HUES6 (cell line): ENCODE measurements at regions not wholly inside any gene's neighbourhood (a gene's known extent, or its start where the extent isn't known, plus 50 kb on each side); places are given as distances from the start of the nearest gene placed in this dataset.

Experiments used
- H3K27ac ChIP-seq: 2 replicates; pipeline ENCODE4 v1.7.0; 2013; ENCODE audit warnings: low read depth, mild to moderate bottlenecking, low read length, inconsistent platforms
- H3K27me3 ChIP-seq: 2 replicates; pipeline ENCODE4 v1.6.1; 2013; ENCODE audit warnings: low read length; ENCODE audit not compliant: control insufficient read depth, insufficient read depth
- H3K36me3 ChIP-seq: 2 replicates; pipeline ENCODE4 v1.6.1; 2013; ENCODE audit warnings: low read length; ENCODE audit not compliant: control insufficient read depth, insufficient read depth
- H3K4me1 ChIP-seq: 2 replicates; pipeline ENCODE4 v1.6.1; 2013; ENCODE audit warnings: low read length; ENCODE audit not compliant: control insufficient read depth, insufficient read depth
- H3K4me3 ChIP-seq: 2 replicates; pipeline ENCODE4 v1.5.1; 2013; ENCODE audit warnings: low read depth, low read length
- H3K9ac ChIP-seq: one replicate; pipeline ENCODE4 v1.6.1; 2013; ENCODE audit warnings: mild to moderate bottlenecking, low read length
- H3K9me3 ChIP-seq: 2 replicates; pipeline ENCODE4 v1.6.1; 2013; ENCODE audit warnings: low read depth, low read length; ENCODE audit not compliant: control insufficient read depth, insufficient read depth

DNA sequence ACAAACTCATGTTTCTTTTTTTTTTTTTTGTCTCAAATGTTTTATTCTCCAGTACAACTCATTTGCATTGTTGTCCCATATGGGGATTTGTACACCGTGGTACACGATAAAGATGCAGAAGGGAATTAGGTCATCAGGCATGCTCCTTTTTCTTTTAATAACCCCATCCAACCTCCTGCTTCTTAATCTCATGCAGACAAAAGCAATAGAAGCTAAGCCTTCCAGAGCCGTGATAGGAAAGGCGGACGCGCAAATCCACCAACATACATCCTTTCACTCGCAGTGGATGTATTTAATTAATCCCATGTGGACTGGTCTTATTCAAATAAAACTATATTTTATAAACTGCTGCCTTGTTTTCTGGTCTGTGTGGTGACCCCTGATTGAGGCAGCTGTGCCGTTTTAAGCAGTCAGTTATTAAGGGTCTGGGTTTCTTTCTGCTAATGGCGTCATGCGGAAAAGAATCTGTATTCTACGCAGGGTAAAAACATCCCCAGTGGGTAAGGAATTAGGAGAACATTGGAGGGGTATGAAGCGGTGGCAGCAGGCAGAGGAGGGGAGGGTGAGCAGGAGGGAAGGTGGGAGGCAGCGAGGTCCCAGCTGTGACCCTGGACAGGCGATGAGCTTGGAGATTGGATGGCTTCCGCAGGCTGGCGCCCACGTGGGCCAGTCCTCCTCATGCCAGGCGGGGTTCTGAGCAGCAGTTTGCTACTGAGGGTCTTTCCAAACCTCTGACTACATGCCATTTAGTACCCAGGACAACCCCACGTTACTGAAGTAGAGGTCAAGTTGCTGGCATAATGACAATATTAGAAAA, 172.8 kb downstream of the LINC00237 start:
- H3K27me3 ChIP-seq: peaks cover 8% of the 10 kb centered on the region; the same call in 1 of the 2 replicates
- H3K4me3 ChIP-seq: no peak overlapping the region
- no peaks in the 10 kb centered on the region for H3K4me1 ChIP-seq
- H3K9me3 ChIP-seq: no peaks in the 10 kb centered on the region
- H3K27ac ChIP-seq: no peak overlapping the region
- H3K36me3 ChIP-seq: no peaks in the 10 kb centered on the region
- H3K9ac ChIP-seq: no peak overlapping the region

DNA sequence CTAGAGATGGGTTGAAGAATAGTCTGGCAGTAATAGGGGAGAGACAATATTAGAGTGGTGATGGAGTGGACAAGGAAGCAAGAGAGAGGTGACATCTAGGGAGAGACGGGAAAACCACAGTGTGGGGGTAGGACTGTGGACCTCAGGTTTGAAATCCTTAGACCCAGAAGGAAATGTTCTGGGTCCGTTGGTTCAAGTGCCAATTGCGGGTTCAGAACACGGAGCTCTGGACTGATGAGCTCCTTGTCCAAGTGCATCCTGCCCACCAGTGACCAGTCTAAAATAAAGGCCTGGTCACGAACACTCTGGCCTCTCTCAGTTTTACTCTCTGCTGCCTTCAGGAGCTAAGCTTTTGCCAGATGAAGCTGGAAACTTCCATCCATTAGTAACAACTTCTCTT, 174.0 kb downstream of the LINC00237 start:
- H3K4me3 ChIP-seq: no peak overlapping the region
- no peak overlapping the region for H3K9ac ChIP-seq
- H3K36me3 ChIP-seq: no peaks in the 10 kb centered on the region
- H3K4me1 ChIP-seq: no peaks in the 10 kb centered on the region
- H3K27me3 ChIP-seq: peaks cover 8% of the 10 kb centered on the region; the same call in 1 of the 2 replicates
- H3K9me3 ChIP-seq: no peaks in the 10 kb centered on the region
- no peak overlapping the region for H3K27ac ChIP-seq

DNA sequence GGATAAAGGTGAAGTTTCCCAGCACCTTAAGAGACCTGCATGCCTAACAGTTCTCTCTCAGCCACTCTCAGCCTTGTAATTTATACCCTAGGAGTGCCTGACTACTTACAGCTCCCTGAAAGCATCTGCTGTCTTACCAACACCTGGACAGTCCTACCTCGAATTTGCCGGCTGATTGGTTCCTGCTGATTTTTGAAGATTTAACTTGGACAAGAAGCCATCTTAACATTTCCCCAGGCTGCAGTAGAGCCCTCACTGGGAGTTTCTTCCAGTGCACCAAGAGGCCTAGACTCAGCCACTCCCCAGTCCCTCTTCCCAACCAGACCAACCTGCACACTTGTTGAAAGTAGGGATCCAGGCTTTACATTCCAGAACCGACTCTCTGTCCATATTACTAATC, 174.5 kb downstream of the LINC00237 start:
- no peak overlapping the region for H3K9ac ChIP-seq
- peaks cover 8% of the 10 kb centered on the region; the same call in 1 of the 2 replicates for H3K27me3 ChIP-seq
- H3K27ac ChIP-seq: no peak overlapping the region
- no peaks in the 10 kb centered on the region for H3K9me3 ChIP-seq
- H3K4me1 ChIP-seq: no peaks in the 10 kb centered on the region
- H3K4me3 ChIP-seq: no peak overlapping the region
- H3K36me3 ChIP-seq: no peaks in the 10 kb centered on the region

DNA sequence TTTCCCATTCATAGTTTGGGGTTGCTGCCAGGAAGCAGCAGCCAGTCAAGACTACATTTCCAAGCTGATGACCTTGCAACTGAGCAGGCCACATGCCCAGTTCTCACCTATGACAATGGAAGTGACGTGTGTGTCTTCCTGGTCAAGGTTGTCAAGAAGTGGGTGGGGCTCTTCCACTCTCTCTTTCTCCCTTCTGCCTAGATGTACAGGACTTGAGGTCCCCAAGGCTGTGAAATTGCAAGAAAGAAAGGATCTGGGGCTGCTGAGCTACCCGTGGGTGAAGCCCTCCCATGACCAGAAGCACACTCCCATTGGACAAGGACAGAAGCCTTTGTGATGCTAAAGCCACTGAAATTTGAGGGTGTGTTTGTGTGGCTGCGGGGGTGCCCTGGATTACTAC, 175.1 kb downstream of the LINC00237 start:
- no peak overlapping the region for H3K4me3 ChIP-seq
- peaks cover 8% of the 10 kb centered on the region; the same call in 1 of the 2 replicates for H3K27me3 ChIP-seq

DNA sequence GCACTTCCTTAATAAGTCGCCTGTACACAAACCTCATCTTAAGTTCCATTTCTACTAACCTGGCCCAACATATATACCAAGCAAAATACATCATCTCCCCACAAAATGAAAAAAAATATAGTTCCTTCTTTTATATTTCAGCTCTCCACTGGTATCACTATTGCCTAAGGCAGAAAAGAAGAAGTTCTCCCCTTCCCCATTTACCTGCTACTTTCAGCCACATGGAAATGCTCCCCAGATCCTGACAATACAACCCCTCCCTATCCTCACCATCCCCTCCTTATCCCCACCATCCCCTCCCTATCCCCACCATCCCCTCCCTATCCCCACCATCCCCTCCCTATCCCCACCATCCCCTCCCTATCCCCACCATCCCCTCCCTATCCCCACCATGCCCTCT, 175.7 kb downstream of the LINC00237 start:
- no peaks in the 10 kb centered on the region for H3K36me3 ChIP-seq
- H3K27me3 ChIP-seq: peaks cover 8% of the 10 kb centered on the region; the same call in 1 of the 2 replicates
- H3K9me3 ChIP-seq: no peaks in the 10 kb centered on the region
- no peak overlapping the region for H3K9ac ChIP-seq
- no peak overlapping the region for H3K27ac ChIP-seq
- H3K4me1 ChIP-seq: no peaks in the 10 kb centered on the region
- H3K4me3 ChIP-seq: no peak overlapping the region

More for the DNA sequence above, 175.1 kb downstream of the LINC00237 start:
- Histone ChIP-seq H3K36me3 (no peaks in the 10 kb centered on the region), H3K9me3 (no peaks in the 10 kb centered on the region), H3K9ac (no peak overlapping the region), H3K27ac (no peak overlapping the region), H3K4me1 (no peaks in the 10 kb centered on the region)

DNA sequence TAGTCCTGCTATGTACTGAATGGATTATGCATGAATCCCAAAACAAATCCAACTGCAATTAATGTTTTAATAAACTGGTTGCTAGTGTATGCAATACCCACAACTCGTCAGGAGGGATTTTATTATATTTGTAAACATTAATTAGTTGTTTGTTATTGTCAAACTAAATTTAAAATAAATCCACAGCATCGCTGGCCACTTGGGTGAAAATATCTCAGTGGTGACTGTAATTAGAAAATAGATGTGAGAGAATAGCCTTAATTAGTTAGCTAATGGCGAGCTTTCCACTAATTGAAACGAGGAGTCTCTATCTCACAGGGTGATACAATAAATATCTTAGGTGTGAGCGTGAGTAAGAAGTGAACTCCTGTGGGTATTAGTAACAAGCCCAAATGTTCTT, 176.8 kb downstream of the LINC00237 start:
- Histone ChIP-seq H3K4me3 (no peak overlapping the region), H3K36me3 (no peaks in the 10 kb centered on the region), H3K9me3 (no peaks in the 10 kb centered on the region), H3K9ac (no peak overlapping the region), H3K27me3 (peaks cover 8% of the 10 kb centered on the region; the same call in 1 of the 2 replicates), H3K27ac (no peak overlapping the region), H3K4me1 (no peaks in the 10 kb centered on the region)

DNA sequence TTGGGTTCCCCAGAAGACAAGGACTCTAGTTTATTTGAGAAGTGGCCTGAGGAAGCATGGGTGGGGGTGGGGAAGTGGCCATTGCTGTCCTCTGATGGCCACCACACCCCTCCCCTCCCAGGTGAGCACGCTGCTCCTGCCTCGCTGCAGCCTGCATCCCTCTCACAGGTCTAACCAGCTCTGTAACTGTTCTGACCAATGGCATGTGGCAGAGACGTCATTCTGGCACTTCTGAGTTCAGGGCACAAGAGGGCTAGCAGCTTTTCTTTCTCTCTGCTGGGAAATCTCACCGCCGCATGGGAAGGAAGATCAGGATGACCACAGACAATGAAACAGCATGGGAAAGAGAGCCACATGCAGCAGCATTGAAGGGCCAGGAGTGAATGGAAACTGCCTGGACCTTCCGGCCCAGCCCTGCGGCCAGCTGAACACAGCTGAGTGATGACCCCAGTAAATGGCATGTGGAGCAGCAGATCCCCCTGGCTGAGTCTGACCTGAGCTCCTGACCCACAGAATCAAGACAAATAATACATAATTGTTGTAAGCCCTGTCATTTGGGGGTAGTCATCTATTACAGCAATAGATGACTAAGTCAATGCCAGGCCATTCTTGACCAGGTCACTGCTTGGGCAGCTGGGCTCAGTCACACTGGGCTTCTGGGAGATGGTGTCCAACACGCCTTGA, 179.8 kb downstream of the LINC00237 start:
- Histone ChIP-seq H3K9me3 (no peaks in the 10 kb centered on the region), H3K4me1 (no peaks in the 10 kb centered on the region), H3K36me3 (no peaks in the 10 kb centered on the region), H3K4me3 (no peak overlapping the region), H3K9ac (no peak overlapping the region), H3K27me3 (peaks cover 8% of the 10 kb centered on the region; the same call in 1 of the 2 replicates), H3K27ac (no peak overlapping the region)

DNA sequence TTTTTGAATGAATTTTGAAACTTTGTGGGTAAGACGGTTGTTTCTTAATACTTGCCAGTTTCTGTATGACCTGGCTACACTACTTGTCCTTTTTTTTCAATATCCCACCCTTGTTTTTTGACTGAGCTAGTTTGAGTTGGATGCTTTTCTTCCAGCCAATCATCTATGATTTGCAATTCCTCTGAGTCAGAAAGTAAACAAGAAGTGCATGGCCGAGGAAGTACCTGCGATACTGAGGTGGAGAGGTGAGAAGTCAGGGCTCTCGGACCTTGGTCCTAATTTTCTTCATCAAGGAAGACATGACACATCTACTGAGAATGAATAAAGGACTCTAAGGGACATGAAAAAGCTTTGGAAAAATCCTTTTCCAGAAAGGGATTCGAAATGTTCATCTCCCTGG, 185.7 kb downstream of the LINC00237 start:
- Histone ChIP-seq H3K9me3 (peaks cover 3% of the 10 kb centered on the region; the same call in 1 of the 2 replicates), H3K4me3 (no peak overlapping the region), H3K27ac (no peak overlapping the region), H3K4me1 (no peaks in the 10 kb centered on the region), H3K27me3 (no peaks in the 10 kb centered on the region), H3K9ac (no peak overlapping the region), H3K36me3 (no peaks in the 10 kb centered on the region)

DNA sequence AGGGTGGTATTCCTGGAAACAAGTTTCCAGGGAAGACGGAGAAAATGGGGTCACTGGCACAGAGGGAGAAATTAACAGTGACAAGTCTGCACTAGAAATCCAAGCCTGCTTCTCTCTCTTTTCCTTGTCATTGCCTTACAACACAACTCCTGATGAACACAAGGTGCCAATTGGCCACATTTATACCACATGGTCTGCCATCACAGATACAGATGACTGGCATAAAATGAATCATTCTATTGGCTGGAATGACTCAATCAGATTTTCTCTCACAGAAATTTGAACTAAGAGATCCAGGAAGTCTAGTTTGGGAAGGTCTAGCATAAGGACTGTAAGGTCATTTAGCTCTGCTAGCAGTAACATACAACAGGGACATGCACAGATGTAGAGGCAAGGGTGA, 190.3 kb downstream of the LINC00237 start:
- Histone ChIP-seq H3K4me3 (no peak overlapping the region), H3K9me3 (peaks cover 3% of the 10 kb centered on the region; the same call in 1 of the 2 replicates), H3K27me3 (no peaks in the 10 kb centered on the region), H3K27ac (no peak overlapping the region), H3K36me3 (no peaks in the 10 kb centered on the region), H3K9ac (no peak overlapping the region), H3K4me1 (no peaks in the 10 kb centered on the region)

DNA sequence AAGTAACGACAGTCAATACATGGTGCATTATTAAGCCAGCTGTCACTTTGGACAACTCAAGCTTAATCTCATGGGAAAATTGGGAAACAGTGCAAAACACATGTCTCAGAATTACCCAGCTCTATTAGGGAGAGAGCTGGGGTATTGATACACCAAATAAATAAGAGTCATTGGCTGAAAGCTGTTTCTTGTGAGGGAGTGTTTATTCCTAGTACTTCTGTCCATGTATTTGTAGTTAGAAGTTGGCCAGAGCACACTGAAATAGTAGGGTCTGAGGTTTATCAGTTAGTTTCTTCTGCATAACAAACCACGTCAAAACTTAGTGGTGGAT, 192.0 kb upstream of the RALGAPA2 start:
- no peak overlapping the region for H3K27ac ChIP-seq
- no peaks in the 10 kb centered on the region for H3K4me1 ChIP-seq
- H3K9ac ChIP-seq: no peak overlapping the region
- H3K27me3 ChIP-seq: no peaks in the 10 kb centered on the region
- H3K9me3 ChIP-seq: peaks cover 21% of the 10 kb centered on the region
- H3K36me3 ChIP-seq: no peaks in the 10 kb centered on the region
- no peak overlapping the region for H3K4me3 ChIP-seq

DNA sequence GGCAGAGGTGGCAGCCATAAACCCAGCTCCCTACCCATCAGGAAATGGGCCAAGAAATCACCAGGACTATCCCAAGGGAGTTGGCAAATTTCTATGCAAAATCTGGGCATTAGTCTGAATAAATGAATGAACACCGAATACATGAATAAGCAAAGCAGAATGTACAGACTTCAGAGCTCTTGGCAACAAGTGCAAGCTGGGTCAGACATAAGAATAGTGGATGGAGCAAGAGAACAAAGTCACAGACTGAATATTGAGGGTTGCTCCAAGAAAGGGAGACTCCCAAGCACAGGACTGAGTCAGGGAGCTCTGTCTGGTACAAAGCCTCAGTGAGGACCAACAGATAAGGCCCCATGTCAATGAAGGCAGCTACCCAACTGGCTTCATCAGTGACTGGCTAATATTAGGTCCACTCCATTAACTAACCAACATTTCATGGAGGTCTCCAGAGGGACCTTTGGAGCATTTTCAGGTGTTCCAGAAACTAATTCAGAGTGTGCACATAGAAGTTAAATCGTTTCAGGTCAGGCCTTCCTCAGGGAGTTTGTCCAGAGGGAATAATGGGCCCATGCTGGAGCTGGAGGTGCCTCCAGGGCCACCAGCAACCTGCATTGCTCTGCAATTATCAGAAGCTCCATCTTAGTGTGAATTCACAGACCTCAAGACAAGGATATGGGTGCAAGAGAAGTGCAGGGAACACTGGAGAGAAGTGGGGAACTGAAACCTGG, 191.5 kb upstream of the RALGAPA2 start:
- H3K4me3 ChIP-seq: no peak overlapping the region
- H3K9me3 ChIP-seq: peaks cover 18% of the 10 kb centered on the region
- H3K27ac ChIP-seq: no peak overlapping the region
- no peaks in the 10 kb centered on the region for H3K36me3 ChIP-seq
- H3K9ac ChIP-seq: no peak overlapping the region
- no peaks in the 10 kb centered on the region for H3K4me1 ChIP-seq
- no peaks in the 10 kb centered on the region for H3K27me3 ChIP-seq
